Astrocyte (in vitro differentiated cells and primary cell): ENCODE measurements at regions not wholly inside any gene's neighbourhood (a gene's known extent, or its start where the extent isn't known, plus 50 kb on each side); places are given as distances from the start of the nearest gene placed in this dataset.

ENCODE experiments used
- DNase-seq: peaks from one replicate; pipeline ENCODE4 v3.0.0-alpha.2; 2010; ENCODE audit warnings: low read depth
- FAIRE-seq: peaks from 2 replicates; lab custom pipeline; 2011; peaks lifted over from hg19 to GRCh38; lab: Jason Lieb, UNC
- H2AFZ ChIP-seq: 2 replicates; pipeline ENCODE4 v1.6.0; 2012; ENCODE audit warnings: low read depth, low read length, inconsistent platforms
- H3K27ac ChIP-seq: 2 replicates; pipeline ENCODE4 v1.5.1; 2011; ENCODE audit warnings: low read depth, low read length, inconsistent platforms
- H3K27me3 ChIP-seq: 2 replicates; pipeline ENCODE4 v1.6.0; 2011; ENCODE audit warnings: low read length, inconsistent platforms; ENCODE audit not compliant: insufficient read depth
- H3K36me3 ChIP-seq: 2 replicates; pipeline ENCODE4 v1.5.1; 2011; ENCODE audit warnings: low read length, inconsistent platforms; ENCODE audit not compliant: insufficient read depth
- H3K4me1 ChIP-seq: 2 replicates; pipeline ENCODE4 v1.5.1; 2011; ENCODE audit warnings: low read length, inconsistent platforms; ENCODE audit not compliant: insufficient read depth
- H3K4me2 ChIP-seq: 2 replicates; pipeline ENCODE4 v1.6.0; 2012; ENCODE audit warnings: low read length, inconsistent platforms
- H3K4me3 ChIP-seq: 2 replicates; pipeline ENCODE4 v1.5.1; 2011; ENCODE audit warnings: low read depth, mild to moderate bottlenecking, low read length, inconsistent platforms; ENCODE audit not compliant: insufficient read depth
- H3K79me2 ChIP-seq: 2 replicates; pipeline ENCODE4 v1.6.0; 2012; ENCODE audit warnings: mild to moderate bottlenecking, low read length, inconsistent platforms; ENCODE audit not compliant: insufficient read depth
- H3K9ac ChIP-seq: 2 replicates; pipeline ENCODE4 v1.6.0; 2012; ENCODE audit warnings: mild to moderate bottlenecking, low read length, inconsistent platforms
- H3K9me3 ChIP-seq: 2 replicates; pipeline ENCODE4 v1.5.1; 2012; ENCODE audit warnings: low read depth, mild to moderate bottlenecking, low read length, inconsistent platforms; ENCODE audit not compliant: insufficient read depth
- H4K20me1 ChIP-seq: 2 replicates; pipeline ENCODE4 v1.6.0; 2012; ENCODE audit warnings: low read length, inconsistent platforms; ENCODE audit not compliant: insufficient read depth
- H3K27ac Mint-ChIP-seq: one replicate; pipeline ENCODE4 v1.8.0; 2021; ENCODE audit warnings: mild to moderate bottlenecking, mixed read lengths; ENCODE audit not compliant: unreplicated experiment
- H3K27me3 Mint-ChIP-seq: one replicate; pipeline ENCODE4 v1.8.0; 2021; ENCODE audit warnings: low read depth, mixed read lengths; ENCODE audit not compliant: unreplicated experiment
- H3K36me3 Mint-ChIP-seq: one replicate; pipeline ENCODE4 v1.8.0; 2021; ENCODE audit warnings: low read depth, mixed read lengths; ENCODE audit not compliant: unreplicated experiment
- H3K4me1 Mint-ChIP-seq: one replicate; pipeline ENCODE4 v1.8.0; 2021; ENCODE audit warnings: low read depth, mixed read lengths; ENCODE audit not compliant: unreplicated experiment
- H3K4me3 Mint-ChIP-seq: one replicate; pipeline ENCODE4 v1.8.0; 2021; ENCODE audit warnings: mild to moderate bottlenecking, moderate library complexity, mixed read lengths; ENCODE audit not compliant: unreplicated experiment
- H3K9me3 Mint-ChIP-seq: one replicate; pipeline ENCODE4 v1.8.0; 2021; ENCODE audit warnings: mild to moderate bottlenecking, mixed read lengths; ENCODE audit not compliant: unreplicated experiment
- EZH2 ChIP-seq: IDR thresholded peaks from 2 replicates; pipeline ENCODE4 v1.6.1; 2012; ENCODE audit warnings: mild to moderate bottlenecking, low read length, inconsistent platforms; ENCODE audit not compliant: insufficient read depth
- TF ChIP-seq, protein P1 (sequence below): IDR thresholded peaks from 2 replicates; pipeline ENCODE4 v1.5.1; 2011; ENCODE audit warnings: low read depth, mild to moderate bottlenecking, inconsistent platforms, low read length, moderate library complexity; ENCODE audit not compliant: insufficient read depth

DNA sequence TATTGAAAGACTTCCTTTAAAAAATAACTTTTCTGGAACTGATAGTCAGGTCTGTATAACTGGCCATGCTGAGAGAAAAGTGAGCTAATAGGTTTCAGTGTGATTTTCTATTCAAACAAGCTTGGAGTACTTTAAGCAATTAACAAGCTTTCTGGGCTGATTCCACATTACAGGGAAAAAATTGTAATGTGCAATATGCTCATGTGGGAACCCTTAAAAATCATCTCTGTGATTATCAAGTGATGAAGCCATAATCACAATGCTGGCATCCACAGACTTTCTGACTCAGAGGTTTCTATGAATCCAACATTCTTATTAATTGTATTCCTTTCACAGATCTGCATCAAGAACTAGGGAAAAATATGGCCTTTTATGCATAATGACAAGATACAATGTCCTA lies 212.2 kb upstream of the ACO1 start:
- DNase-seq (no peak), FAIRE-seq (no peak)
- Histone ChIP-seq H3K27me3 (no peaks in the 10 kb centered on the region), H3K9ac (no peak overlapping the region), H3K27ac (no peak overlapping the region), H2AFZ (no peak overlapping the region), H3K4me3 (no peak overlapping the region), H3K9me3 (no peaks in the 10 kb centered on the region), H3K4me2 (no peak overlapping the region), H4K20me1 (no peaks in the 10 kb centered on the region), H3K36me3 (no peaks in the 10 kb centered on the region), H3K4me1 (no peaks in the 10 kb centered on the region), H3K79me2 (no peaks in the 10 kb centered on the region)
- TF ChIP-seq, protein P1, sequence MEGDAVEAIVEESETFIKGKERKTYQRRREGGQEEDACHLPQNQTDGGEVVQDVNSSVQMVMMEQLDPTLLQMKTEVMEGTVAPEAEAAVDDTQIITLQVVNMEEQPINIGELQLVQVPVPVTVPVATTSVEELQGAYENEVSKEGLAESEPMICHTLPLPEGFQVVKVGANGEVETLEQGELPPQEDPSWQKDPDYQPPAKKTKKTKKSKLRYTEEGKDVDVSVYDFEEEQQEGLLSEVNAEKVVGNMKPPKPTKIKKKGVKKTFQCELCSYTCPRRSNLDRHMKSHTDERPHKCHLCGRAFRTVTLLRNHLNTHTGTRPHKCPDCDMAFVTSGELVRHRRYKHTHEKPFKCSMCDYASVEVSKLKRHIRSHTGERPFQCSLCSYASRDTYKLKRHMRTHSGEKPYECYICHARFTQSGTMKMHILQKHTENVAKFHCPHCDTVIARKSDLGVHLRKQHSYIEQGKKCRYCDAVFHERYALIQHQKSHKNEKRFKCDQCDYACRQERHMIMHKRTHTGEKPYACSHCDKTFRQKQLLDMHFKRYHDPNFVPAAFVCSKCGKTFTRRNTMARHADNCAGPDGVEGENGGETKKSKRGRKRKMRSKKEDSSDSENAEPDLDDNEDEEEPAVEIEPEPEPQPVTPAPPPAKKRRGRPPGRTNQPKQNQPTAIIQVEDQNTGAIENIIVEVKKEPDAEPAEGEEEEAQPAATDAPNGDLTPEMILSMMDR = no peak
- no peak for TF ChIP-seq EZH2
- Mint-ChIP-seq H3K27me3 (no peaks in the 10 kb centered on the region), H3K9me3 (no peaks in the 10 kb centered on the region), H3K36me3 (no peaks in the 10 kb centered on the region), H3K4me1 (peaks cover 12% of the 10 kb centered on the region), H3K27ac (no peak overlapping the region), H3K4me3 (no peak overlapping the region)

DNA sequence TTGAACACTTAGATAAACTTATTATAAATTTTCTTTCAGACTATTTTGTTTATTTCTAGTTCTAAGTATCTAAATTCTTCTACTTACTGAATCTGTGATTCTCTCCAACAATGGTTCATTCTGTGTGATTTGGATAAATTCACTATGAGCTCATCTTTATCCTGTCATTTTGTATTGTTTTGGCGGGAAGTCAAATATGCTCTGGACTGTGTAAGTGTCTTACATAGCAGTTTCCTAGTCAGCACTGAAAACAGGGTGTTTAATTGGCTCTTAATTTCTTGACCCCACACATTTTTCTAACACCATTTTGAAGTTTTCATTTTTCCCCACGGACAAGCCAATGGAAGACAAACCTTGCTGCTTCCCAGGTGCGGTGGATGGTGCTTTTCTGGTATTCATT lies 207.0 kb upstream of the ACO1 start:
- Histone ChIP-seq H3K36me3 (no peaks in the 10 kb centered on the region), H2AFZ (no peak overlapping the region), H4K20me1 (no peaks in the 10 kb centered on the region), H3K4me3 (no peak overlapping the region), H3K9ac (no peak overlapping the region), H3K79me2 (no peaks in the 10 kb centered on the region), H3K4me1 (no peaks in the 10 kb centered on the region), H3K9me3 (no peaks in the 10 kb centered on the region), H3K27me3 (no peaks in the 10 kb centered on the region), H3K4me2 (no peak overlapping the region), H3K27ac (no peak overlapping the region)
- Mint-ChIP-seq H3K4me1 (no peaks in the 10 kb centered on the region), H3K9me3 (no peaks in the 10 kb centered on the region), H3K27me3 (no peaks in the 10 kb centered on the region), H3K36me3 (no peaks in the 10 kb centered on the region), H3K27ac (no peak overlapping the region), H3K4me3 (no peak overlapping the region)
- DNase-seq (no peak), FAIRE-seq (no peak)
- TF ChIP-seq EZH2 = no peak
- TF ChIP-seq, protein P1 = no peak

DNA sequence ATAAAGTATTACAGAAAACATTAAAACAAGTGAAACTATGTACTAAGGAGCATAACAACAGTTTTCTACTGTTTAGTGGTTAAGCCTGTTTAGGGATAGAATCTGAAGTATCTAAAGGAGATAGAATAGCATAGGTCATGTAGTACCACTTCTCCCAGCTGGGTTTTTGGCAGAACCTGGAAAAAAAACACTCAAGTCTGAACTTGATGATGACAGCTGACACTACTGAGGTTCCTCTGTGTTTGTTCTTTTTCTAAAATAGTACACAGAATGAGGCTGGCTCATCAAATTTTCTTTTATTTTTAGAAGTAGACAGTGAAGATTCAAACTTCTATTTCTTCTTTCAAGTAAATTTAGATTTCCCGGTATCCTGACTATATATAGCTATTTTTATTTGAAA lies 203.8 kb upstream of the ACO1 start:
- Mint-ChIP-seq H3K4me1 (no peaks in the 10 kb centered on the region), H3K36me3 (no peaks in the 10 kb centered on the region), H3K9me3 (no peaks in the 10 kb centered on the region), H3K27me3 (no peaks in the 10 kb centered on the region), H3K27ac (no peak overlapping the region), H3K4me3 (no peak overlapping the region)
- H3K27me3 ChIP-seq = no peaks in the 10 kb centered on the region
- H3K4me3 ChIP-seq = no peak overlapping the region
- no peak for TF ChIP-seq EZH2
- TF ChIP-seq, protein P1 = no peak
- H4K20me1 ChIP-seq = no peaks in the 10 kb centered on the region
- no peaks in the 10 kb centered on the region for H3K36me3 ChIP-seq
- no peaks in the 10 kb centered on the region for H3K79me2 ChIP-seq
- DNase-seq (no peak), FAIRE-seq (no peak)
- no peak overlapping the region for H3K27ac ChIP-seq
- no peak overlapping the region for H3K4me2 ChIP-seq
- no peaks in the 10 kb centered on the region for H3K9me3 ChIP-seq
- H3K9ac ChIP-seq = no peak overlapping the region
- no peaks in the 10 kb centered on the region for H3K4me1 ChIP-seq
- no peak overlapping the region for H2AFZ ChIP-seq
